Panc1 (cell line): ENCODE measurements at regions not wholly inside any gene's neighbourhood (a gene's known extent, or its start where the extent isn't known, plus 50 kb on each side); places are given as distances from the start of the nearest gene placed in this dataset.

ENCODE experiments used
- ATAC-seq: fragments of 200-7000 bp; cut with Tn5 transposase; 2 replicates; pipeline ENCODE4 v1.9.1; 2020; ENCODE audit warnings: mild to moderate bottlenecking, moderate library complexity
- BruUV-seq: library from RNA; stranded (reverse); fragments of 400-500 nt; replicated peaks from 2 replicates; lab custom pipeline; 2021; lab: Mats Ljungman, UMichigan
- CTCF ChIA-PET: fragments of 300-600 bp; sonication (Branson Sonifier 250); formaldehyde crosslinking; loops from one replicate; lab custom pipeline; 2022; ENCODE audit warnings: antibody characterized with exemption; lab: Charles Lee
- POLR2A ChIA-PET: fragments of 300-600 bp; sonication (Branson Sonifier 250); formaldehyde crosslinking; loops from one replicate; lab custom pipeline; 2022; ENCODE audit warnings: antibody characterized with exemption; lab: Charles Lee
- DNase-seq: peaks from one replicate; pipeline ENCODE4 v3.0.0-alpha.2; 2010; ENCODE audit warnings: low read depth, low spot score
- H3K27ac ChIP-seq: 2 replicates; pipeline ENCODE4 v1.5.1; 2011; ENCODE audit warnings: mild to moderate bottlenecking, low read length, inconsistent platforms
- H3K27me3 ChIP-seq: fragments of 200-500 bp; sonication (Bioruptor generic); 2 replicates; pipeline ENCODE4 v1.6.0; 2014; ENCODE audit warnings: low read length, inconsistent platforms; ENCODE audit not compliant: control insufficient read depth, insufficient read depth
- H3K36me3 ChIP-seq: fragments of 200-500 bp; sonication (Bioruptor generic); 2 replicates; pipeline ENCODE4 v1.5.1; 2014; ENCODE audit warnings: inconsistent platforms, mild to moderate bottlenecking, low read length, moderate library complexity; ENCODE audit not compliant: control insufficient read depth, insufficient read depth
- H3K4me1 ChIP-seq: 2 replicates; pipeline ENCODE4 v1.5.1; 2011; ENCODE audit warnings: inconsistent platforms, mild to moderate bottlenecking, low read length, moderate library complexity; ENCODE audit not compliant: control insufficient read depth, insufficient read depth
- H3K4me3 ChIP-seq, 2 experiments: 2 replicates each; pipeline ENCODE4 v1.5.1; 2011 to 2012; ENCODE audit warnings: low read depth in 2 of 2, low read length in 2 of 2, mild to moderate bottlenecking in 2 of 2, inconsistent platforms in 1 of 2, moderate library complexity in 1 of 2
- H3K9me3 ChIP-seq: fragments of 200-500 bp; sonication (Bioruptor generic); 2 replicates; pipeline ENCODE4 v1.5.1; 2014; ENCODE audit warnings: low read depth, mild to moderate bottlenecking, inconsistent platforms, low read length, moderate library complexity; ENCODE audit not compliant: control insufficient read depth, insufficient read depth
- CTCF ChIP-seq: fragments of 450-650 bp; IDR thresholded peaks from 2 replicates; pipeline ENCODE4 v1.5.1; 2017; ENCODE audit warnings: mild to moderate bottlenecking
- POLR2AphosphoS5 ChIP-seq: IDR thresholded peaks from 2 replicates; pipeline ENCODE4 v1.6.1; 2012; ENCODE audit warnings: mild to moderate bottlenecking, low read depth, low read length, moderate library complexity
- SIN3A ChIP-seq: IDR thresholded peaks from 2 replicates; pipeline ENCODE4 v1.6.1; 2012; ENCODE audit warnings: low read depth, mild to moderate bottlenecking, low read length, moderate library complexity, borderline replicate concordance; ENCODE audit not compliant: insufficient read depth
- TCF7L2 ChIP-seq: IDR thresholded peaks from 2 replicates; pipeline ENCODE4 v1.6.1; 2011; ENCODE audit warnings: mild to moderate bottlenecking, low read depth, low read length, inconsistent platforms
- in situ Hi-C: cut with HindIII; loops from 2 replicates; pipeline ENCODE4 v1.10.0; 2016; ENCODE audit warnings: low sequenced_read_pairs, low pct_unique_long_range_greater_than_20kb
- intact Hi-C: fragments of 100-400 bp; cut with micrococcal nuclease; formaldehyde crosslinking; loops from one replicate; pipeline ENCODE4 v1.10.0; 2022; ENCODE audit not compliant: unreplicated experiment
- TF ChIP-seq, protein P1 (sequence below), 2 experiments: IDR thresholded peaks; 2 replicates each; pipeline ENCODE4 v1.6.1; 2011 to 2012; ENCODE audit warnings: low read depth in 2 of 2, control low read depth in 1 of 2, low read length in 1 of 2, mild to moderate bottlenecking in 1 of 2, moderate library complexity in 1 of 2; ENCODE audit not compliant: insufficient read depth in 1 of 2

DNA sequence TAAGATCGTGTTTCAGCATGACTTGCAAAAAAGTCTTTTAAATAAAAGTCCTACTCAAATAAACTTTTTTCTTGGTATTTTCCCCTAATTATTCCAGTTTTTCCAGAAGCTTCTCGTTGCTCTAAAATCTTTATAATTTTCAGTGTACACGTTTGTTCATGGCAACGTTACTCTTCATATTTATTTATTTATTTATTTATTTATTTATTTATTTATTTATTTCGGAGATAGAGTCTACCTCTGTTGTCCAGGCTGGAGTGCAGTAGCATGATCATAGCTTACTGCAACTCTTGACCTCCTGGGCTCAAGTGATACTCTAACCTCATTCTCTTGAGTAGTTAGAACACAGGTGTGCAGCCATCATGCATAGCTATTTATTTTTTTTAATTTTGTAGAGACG is 438.3 kb upstream of the MDGA2 start:
- no peak for TF ChIP-seq CTCF
- TF ChIP-seq TCF7L2 = no peak
- TF ChIP-seq, protein P1, sequence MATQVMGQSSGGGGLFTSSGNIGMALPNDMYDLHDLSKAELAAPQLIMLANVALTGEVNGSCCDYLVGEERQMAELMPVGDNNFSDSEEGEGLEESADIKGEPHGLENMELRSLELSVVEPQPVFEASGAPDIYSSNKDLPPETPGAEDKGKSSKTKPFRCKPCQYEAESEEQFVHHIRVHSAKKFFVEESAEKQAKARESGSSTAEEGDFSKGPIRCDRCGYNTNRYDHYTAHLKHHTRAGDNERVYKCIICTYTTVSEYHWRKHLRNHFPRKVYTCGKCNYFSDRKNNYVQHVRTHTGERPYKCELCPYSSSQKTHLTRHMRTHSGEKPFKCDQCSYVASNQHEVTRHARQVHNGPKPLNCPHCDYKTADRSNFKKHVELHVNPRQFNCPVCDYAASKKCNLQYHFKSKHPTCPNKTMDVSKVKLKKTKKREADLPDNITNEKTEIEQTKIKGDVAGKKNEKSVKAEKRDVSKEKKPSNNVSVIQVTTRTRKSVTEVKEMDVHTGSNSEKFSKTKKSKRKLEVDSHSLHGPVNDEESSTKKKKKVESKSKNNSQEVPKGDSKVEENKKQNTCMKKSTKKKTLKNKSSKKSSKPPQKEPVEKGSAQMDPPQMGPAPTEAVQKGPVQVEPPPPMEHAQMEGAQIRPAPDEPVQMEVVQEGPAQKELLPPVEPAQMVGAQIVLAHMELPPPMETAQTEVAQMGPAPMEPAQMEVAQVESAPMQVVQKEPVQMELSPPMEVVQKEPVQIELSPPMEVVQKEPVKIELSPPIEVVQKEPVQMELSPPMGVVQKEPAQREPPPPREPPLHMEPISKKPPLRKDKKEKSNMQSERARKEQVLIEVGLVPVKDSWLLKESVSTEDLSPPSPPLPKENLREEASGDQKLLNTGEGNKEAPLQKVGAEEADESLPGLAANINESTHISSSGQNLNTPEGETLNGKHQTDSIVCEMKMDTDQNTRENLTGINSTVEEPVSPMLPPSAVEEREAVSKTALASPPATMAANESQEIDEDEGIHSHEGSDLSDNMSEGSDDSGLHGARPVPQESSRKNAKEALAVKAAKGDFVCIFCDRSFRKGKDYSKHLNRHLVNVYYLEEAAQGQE (IDR thresholded peaks at IDR 0.05; ENCODE audit: insufficient read depth in 1 of 2, low read depth in 2 of 2, low read length in 1 of 2) = no peak
- no peak for TF ChIP-seq POLR2AphosphoS5
- no peak for TF ChIP-seq SIN3A
- Histone ChIP-seq H3K27me3 (no peaks in the 10 kb centered on the region), H3K9me3 (no peaks in the 10 kb centered on the region), H3K27ac (no peak overlapping the region), H3K36me3 (no peaks in the 10 kb centered on the region), H3K4me3 (no peak overlapping the region), H3K4me1 (no peaks in the 10 kb centered on the region)
- ChIA-PET POLR2A (no interaction called here), CTCF (no interaction called here)
- intact Hi-C loops = no loop called here
- DNase-seq (no peak), ATAC-seq (no peak)
- in situ Hi-C loops = no loop called here
- BruUV-seq = no TSS peak

DNA sequence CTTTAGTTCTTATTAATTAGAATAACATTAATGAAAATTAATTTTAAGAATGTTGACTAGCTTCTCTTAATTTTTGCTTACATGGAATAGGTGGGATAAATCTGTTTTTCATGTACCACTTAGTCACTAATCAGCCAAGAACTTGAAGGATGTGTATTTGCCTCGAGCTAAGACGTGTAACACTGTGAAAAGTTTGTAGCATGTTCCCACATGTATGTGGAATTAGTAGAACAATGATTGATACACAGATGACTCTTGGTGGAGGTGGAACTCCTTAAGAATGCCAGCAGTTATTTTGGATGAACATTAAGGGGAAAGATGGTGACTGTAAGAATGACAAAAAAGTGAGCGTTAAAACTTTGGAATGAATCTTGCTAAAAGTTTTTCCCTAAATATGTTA is 435.7 kb upstream of the MDGA2 start:
- H3K27me3 ChIP-seq = no peaks in the 10 kb centered on the region
- no TSS peak for BruUV-seq
- in situ Hi-C loops = no loop called here

More for the DNA sequence above, 435.7 kb upstream of the MDGA2 start:
- DNase-seq = no peak
- ChIA-PET CTCF (no interaction called here), POLR2A (no interaction called here)
- H3K4me3 ChIP-seq = no peak overlapping the region
- no peaks in the 10 kb centered on the region for H3K9me3 ChIP-seq
- intact Hi-C loops = no loop called here
- no peaks in the 10 kb centered on the region for H3K36me3 ChIP-seq
- H3K4me1 ChIP-seq = no peaks in the 10 kb centered on the region
- TF ChIP-seq CTCF = no peak
- no peak for TF ChIP-seq SIN3A
- TF ChIP-seq, protein P1 (IDR thresholded peaks at IDR 0.05; ENCODE audit: insufficient read depth in 1 of 2, low read depth in 2 of 2, low read length in 1 of 2) = no peak
- no peak for TF ChIP-seq TCF7L2
- TF ChIP-seq POLR2AphosphoS5 = no peak
- ATAC-seq = no peak
- H3K27ac ChIP-seq = no peak overlapping the region
